ENCODE measurements at regions not wholly inside any gene's neighbourhood (a gene's known extent, or its start where the extent isn't known, plus 50 kb on each side); places are given as distances from the start of the nearest gene placed in this dataset.

DNA sequence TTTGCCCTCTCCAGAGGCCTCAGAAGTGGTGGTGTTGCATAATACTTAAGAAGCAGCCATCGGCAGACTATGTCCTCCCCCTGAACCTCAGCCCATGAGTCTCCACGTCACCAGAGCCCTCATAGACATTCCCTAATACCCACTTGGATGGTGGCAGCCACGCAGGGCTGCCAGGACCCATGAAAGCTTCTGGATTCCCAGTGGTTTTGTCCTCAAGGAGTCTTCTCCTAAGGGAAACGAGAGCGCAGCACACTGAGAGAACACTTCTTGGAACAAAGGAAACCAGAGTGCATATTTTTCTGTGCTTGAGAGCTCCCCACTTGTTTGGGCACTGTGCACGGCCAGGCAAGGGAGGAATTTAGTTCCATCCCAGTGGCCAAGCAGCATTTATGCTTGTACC is 204.1 kb upstream of the DMD start:
- Mint-ChIP-seq H3K36me3 (no peaks in the 10 kb centered on the region), H3K9me3 (no peaks in the 10 kb centered on the region), H3K27ac (no peak overlapping the region), H3K4me1 (ENCODE audit: unreplicated experiment) (no peaks in the 10 kb centered on the region), H3K27me3 (no peaks in the 10 kb centered on the region), H3K4me3 (no peak overlapping the region)
- TF ChIP-seq, protein P1, sequence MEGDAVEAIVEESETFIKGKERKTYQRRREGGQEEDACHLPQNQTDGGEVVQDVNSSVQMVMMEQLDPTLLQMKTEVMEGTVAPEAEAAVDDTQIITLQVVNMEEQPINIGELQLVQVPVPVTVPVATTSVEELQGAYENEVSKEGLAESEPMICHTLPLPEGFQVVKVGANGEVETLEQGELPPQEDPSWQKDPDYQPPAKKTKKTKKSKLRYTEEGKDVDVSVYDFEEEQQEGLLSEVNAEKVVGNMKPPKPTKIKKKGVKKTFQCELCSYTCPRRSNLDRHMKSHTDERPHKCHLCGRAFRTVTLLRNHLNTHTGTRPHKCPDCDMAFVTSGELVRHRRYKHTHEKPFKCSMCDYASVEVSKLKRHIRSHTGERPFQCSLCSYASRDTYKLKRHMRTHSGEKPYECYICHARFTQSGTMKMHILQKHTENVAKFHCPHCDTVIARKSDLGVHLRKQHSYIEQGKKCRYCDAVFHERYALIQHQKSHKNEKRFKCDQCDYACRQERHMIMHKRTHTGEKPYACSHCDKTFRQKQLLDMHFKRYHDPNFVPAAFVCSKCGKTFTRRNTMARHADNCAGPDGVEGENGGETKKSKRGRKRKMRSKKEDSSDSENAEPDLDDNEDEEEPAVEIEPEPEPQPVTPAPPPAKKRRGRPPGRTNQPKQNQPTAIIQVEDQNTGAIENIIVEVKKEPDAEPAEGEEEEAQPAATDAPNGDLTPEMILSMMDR (conservative IDR thresholded peaks at IDR 0.05): no peak
- DNase-seq (ENCODE audit: extremely low spot score, unreplicated experiment): no peak

- H3K4me1 Mint-ChIP-seq (ENCODE audit: unreplicated experiment): no peaks in the 10 kb centered on the region
- no peaks in the 10 kb centered on the region for H3K27me3 Mint-ChIP-seq
- no peak overlapping the region for H3K27ac Mint-ChIP-seq
Measured at GRCh38 chrX:33385546-33385945, 174.2 kb upstream of the DMD start.

DNA sequence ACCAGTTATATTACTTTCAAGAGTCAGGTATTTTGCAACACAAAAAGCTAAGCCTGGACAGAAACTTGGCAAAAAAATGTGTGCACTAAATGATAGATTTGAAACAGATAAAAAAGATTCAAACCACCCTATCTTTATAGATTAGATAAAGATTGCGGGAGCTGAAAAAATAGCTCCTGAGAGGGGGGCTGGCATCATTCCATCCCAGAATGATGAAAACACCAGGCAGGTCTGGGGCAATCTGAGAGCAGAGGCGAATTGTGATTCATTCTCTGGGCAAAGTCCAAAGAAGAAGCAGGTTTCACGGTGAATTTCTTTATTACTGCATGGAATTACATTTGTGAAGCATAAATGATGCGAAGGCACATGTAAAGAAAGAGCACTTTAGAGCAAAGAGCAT is 168.5 kb upstream of the DMD start:
- TF ChIP-seq, protein P1 (conservative IDR thresholded peaks at IDR 0.05): no peak
- Mint-ChIP-seq H3K4me3 (no peak overlapping the region), H3K9me3 (no peaks in the 10 kb centered on the region), H3K27ac (no peak overlapping the region), H3K27me3 (no peaks in the 10 kb centered on the region), H3K36me3 (no peaks in the 10 kb centered on the region), H3K4me1 (ENCODE audit: unreplicated experiment) (no peaks in the 10 kb centered on the region)
- no peak for DNase-seq (ENCODE audit: extremely low spot score, unreplicated experiment)

More at GRCh38 chrX:33385546-33385945, 174.2 kb upstream of the DMD start:
- TF ChIP-seq, protein P1 (conservative IDR thresholded peaks at IDR 0.05): no peak
- H3K9me3 Mint-ChIP-seq: no peaks in the 10 kb centered on the region
- no peak for DNase-seq (ENCODE audit: extremely low spot score, unreplicated experiment)
- H3K4me3 Mint-ChIP-seq: no peak overlapping the region
- H3K36me3 Mint-ChIP-seq: no peaks in the 10 kb centered on the region

DNA sequence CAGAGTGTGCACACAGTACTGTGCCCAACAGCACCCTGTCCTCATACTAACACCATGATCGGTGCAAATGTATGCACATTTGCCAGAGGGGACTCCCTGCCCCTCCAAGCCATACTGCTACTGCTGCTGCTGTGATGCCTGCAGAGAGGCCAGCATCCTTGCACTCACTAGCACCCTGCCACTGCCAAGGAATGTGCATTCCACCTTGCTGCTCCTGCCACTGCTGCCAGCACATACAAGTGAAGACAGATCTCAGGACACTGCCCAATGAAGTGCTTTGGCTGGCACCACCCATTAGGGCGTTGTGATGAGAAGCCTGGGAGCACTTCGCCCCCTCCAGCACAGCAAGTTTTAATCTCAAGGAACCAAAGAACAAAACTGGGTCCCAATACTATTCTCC is 146.3 kb upstream of the DMD start:
- no peaks in the 10 kb centered on the region for H3K4me1 Mint-ChIP-seq (ENCODE audit: unreplicated experiment)
- no peaks in the 10 kb centered on the region for H3K36me3 Mint-ChIP-seq
- H3K27ac Mint-ChIP-seq: no peak overlapping the region
- H3K4me3 Mint-ChIP-seq: no peak overlapping the region
- peaks cover 3% of the 10 kb centered on the region for H3K9me3 Mint-ChIP-seq
- no peaks in the 10 kb centered on the region for H3K27me3 Mint-ChIP-seq
- DNase-seq (ENCODE audit: extremely low spot score, unreplicated experiment): no peak
- TF ChIP-seq, protein P1 (conservative IDR thresholded peaks at IDR 0.05): no peak

DNA sequence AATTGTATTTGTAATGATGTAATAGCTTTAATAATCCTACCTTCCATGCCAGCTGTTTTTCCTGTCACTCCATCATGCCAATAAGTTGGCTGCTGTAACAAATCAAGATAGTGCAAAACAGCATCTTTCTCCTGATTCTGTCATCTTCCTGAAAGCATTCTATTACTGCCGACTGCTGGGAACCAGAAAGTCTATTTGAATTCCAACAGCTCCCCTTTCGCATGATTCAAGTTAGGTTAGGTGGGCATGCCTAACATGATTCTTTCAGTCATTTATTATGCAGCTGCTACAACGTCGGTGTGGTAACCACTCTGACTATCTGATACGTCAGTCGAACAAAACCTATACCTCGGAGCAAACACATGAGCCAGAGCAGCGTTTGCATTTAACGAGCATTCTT is 127.9 kb upstream of the DMD start:
- TF ChIP-seq, protein P1 (conservative IDR thresholded peaks at IDR 0.05): no peak
- no peak overlapping the region for H3K27ac Mint-ChIP-seq
- no peaks in the 10 kb centered on the region for H3K9me3 Mint-ChIP-seq
- peaks cover 20% of the 10 kb centered on the region for H3K27me3 Mint-ChIP-seq
- peaks cover 12% of the 10 kb centered on the region for H3K4me1 Mint-ChIP-seq (ENCODE audit: unreplicated experiment)
- peak overlapping the region; percentile 66 for H3K4me3 Mint-ChIP-seq
- H3K36me3 Mint-ChIP-seq: no peaks in the 10 kb centered on the region
- no peak for DNase-seq (ENCODE audit: extremely low spot score, unreplicated experiment)

- Mint-ChIP-seq H3K27me3 (peaks cover 20% of the 10 kb centered on the region), H3K4me1 (ENCODE audit: unreplicated experiment) (peaks cover 12% of the 10 kb centered on the region), H3K36me3 (no peaks in the 10 kb centered on the region), H3K4me3 (no peak overlapping the region), H3K27ac (no peak overlapping the region), H3K9me3 (no peaks in the 10 kb centered on the region)
- TF ChIP-seq, protein P1 (conservative IDR thresholded peaks at IDR 0.05): peak; percentile 74
- no peak for DNase-seq (ENCODE audit: extremely low spot score, unreplicated experiment)
Measured at GRCh38 chrX:33336783-33337182, 125.4 kb upstream of the DMD start.
